Astrocyte of the hippocampus (primary cell): ENCODE measurements at regions not wholly inside any gene's neighbourhood (a gene's known extent, or its start where the extent isn't known, plus 50 kb on each side); places are given as distances from the start of the nearest gene placed in this dataset.
"Not testable (repeated sequence)": the region's sequence is repeated elsewhere in the genome, so short reads cannot be mapped to it uniquely, and the experiment has no call there.

ENCODE experiments used
- DNase-seq: peaks from one replicate; pipeline ENCODE4 v3.0.0; 2011; ENCODE audit warnings: low read depth, low spot score

DNA sequence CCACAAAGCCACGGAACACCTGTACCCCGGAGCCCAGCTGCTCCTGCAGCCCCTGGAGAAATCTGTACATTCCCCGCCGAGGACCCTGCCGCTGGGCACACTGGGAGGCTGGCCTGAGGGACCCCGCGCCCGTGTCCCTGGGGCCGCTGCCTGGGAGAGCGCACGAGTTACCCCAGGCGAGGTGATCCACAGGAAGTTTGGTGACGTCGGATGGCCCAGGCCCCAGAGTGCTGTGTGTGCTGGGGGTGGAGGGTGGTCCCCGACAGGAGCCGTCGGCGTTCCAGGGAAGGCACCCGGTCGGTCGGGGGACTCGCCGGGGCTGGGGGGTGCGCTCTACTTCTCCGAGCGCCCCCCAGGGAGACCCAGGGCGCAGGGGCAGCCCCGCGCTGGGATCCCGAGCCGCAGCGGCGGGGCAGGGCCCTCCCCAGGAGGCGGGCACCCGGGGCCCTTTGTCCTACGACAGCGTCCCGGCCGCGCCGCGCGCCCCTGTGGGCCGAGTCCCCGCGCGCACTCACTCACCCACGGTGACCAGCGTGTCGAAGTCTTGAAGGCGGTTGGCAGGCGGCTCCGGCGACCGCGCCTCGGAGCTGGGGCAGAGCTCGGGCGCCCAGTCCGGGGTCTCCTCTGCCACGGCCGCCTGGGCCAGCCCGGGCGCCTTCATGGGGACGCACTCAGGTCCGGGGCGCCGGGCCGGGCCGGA lies 129.5 kb upstream of the PRKX start:
- DNase-seq, result not testable (repeated sequence)

GRCh38 chrX:3838754-3839153 lies 125.3 kb upstream of the PRKX start:
- not testable (repeated sequence) for DNase-seq

GRCh38 chrX:3837958-3838643 lies 124.7 kb upstream of the PRKX start:
- DNase-seq, result not testable (repeated sequence)

- DNase-seq, result not testable (repeated sequence)
These were observed 123.8 kb upstream of the PRKX start for GRCh38 chrX:3837211-3837610.

GRCh38 chrX:3833761-3834542 lies 120.5 kb upstream of the PRKX start:
- not testable (repeated sequence) for DNase-seq

DNA sequence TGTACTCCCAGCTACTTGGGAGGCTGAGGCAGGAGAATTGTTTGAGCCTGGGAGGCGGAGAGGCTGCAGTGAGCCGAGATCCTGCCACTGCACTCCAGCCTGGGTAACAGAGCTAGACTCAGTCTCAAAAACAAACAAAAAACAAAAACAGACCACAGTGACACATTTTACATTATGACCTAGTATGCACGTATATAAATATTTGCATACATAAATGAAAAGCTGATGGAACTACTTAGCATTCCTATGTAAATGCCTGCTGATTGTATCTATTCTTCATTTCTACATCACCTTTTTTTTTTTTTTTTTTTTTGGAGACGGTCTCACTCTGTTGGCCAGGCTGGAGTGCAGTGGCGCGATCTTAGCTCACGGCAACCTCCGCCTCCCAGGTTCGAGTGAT lies 116.6 kb upstream of the PRKX start:
- DNase-seq, result not testable (repeated sequence)

- DNase-seq, result not testable (repeated sequence)
These were observed 115.6 kb upstream of the PRKX start for GRCh38 chrX:3829041-3829531.

DNA sequence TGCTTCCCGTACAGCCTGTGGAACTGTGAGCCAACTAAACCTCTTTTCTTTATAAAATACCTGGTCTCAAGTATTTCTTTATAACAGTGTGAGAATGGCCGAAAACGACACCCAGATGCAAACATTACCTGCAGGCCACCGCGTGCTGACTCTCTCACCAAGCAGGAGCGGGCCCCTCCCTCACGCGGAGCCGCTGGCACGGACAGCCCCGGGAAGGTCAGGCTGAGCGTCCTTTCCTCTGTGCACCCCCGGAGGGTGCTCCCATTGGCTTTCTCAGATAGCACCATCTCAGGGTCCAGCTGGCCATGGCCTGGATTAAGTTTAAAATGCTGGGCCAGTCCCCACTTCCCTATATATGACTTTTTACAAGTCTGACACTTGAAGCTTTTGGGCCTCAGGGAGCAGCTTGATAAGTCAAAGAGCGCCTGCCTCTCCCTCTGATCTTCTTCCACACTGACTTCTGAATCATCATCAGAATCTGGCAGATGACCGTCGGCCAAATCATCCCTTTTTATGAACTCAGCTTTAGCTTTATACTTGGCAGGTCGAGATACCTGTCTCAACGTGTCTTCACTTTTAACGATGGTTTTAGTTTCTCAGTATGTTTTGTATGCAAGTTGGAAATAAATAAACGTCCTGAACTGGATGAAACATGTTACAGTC lies 115.1 kb upstream of the PRKX start:
- DNase-seq, result not testable (repeated sequence)

DNA sequence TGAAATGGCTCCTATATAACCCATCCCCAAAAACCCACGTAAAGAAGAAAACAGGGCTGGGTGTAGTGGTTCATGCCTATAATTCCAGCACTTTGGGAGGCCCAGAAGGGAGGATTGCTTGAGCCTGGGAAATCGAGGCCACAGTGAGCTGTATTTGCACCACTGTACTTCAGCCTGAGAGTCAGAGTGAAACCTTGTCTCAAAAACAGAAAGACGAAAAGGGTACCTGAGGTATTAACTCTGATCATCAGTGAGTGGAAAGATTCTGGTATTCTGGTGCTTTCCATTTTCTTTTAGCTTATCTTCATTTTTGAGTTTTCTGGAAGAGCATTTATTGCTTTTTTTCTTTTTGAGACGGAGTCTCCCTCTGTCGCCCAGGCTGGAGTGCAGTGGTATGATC lies 110.6 kb upstream of the PRKX start:
- not testable (repeated sequence) for DNase-seq

- DNase-seq, result peak; percentile 80
These were observed 106.7 kb upstream of the PRKX start for GRCh38 chrX:3820167-3820566.

DNA sequence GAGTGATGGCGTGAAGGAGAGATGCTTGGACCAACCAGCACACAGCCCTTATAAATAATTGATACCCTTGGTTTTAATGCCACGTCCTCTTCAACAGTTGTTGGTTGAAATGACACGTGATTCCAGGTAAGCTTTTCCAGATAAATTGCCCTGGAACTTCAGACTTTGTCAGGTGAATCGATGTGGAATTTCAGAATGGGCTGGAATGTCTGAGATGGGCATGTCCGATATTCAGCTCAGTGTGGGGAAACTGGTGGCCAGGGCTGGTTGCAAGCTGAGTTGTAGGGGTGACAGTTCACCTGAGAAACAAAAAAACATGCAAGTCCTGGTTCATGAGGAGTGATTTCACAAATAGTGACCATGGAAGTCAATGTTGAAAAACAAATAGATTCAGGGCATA lies 104.0 kb upstream of the PRKX start:
- not testable (repeated sequence) for DNase-seq

DNA sequence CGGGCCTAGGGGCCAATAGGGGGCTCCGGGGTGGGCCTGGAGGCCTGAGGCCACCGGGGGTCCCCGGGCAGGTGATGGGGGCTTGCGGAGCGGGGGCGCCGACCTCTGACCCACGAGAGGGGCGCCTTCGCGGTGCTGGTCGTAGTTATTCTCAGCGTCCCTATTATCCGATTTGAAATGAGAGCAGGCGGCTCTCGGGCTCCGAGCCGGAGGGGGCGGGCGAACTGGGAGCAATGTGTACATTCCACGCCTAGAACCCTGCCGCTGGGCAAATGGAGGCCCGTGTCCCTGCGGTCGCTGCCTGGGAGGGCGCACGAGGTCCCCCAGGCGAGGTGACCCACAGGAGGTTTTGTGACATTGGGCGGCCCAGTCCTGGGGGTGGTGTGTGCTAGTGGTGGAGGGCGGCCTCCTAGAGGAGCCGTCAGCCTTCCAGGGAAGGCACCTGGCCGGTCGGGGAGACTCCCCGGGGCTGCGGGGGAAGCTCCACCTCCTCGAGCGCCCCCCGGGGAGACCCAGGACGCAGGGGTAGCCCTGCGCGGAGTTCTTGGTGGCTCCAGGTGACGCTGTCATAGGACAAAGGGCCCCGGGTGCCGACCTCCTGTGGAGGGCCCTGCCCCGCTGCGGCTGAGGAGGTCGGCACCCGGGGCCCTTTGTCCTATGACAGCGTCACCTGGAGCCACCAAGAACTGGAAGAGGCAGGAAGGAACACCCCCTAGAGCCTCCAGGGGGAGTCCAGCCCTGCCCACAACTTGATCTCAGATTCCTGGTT lies 102.6 kb upstream of the PRKX start:
- DNase-seq, result peak; percentile 67

DNA sequence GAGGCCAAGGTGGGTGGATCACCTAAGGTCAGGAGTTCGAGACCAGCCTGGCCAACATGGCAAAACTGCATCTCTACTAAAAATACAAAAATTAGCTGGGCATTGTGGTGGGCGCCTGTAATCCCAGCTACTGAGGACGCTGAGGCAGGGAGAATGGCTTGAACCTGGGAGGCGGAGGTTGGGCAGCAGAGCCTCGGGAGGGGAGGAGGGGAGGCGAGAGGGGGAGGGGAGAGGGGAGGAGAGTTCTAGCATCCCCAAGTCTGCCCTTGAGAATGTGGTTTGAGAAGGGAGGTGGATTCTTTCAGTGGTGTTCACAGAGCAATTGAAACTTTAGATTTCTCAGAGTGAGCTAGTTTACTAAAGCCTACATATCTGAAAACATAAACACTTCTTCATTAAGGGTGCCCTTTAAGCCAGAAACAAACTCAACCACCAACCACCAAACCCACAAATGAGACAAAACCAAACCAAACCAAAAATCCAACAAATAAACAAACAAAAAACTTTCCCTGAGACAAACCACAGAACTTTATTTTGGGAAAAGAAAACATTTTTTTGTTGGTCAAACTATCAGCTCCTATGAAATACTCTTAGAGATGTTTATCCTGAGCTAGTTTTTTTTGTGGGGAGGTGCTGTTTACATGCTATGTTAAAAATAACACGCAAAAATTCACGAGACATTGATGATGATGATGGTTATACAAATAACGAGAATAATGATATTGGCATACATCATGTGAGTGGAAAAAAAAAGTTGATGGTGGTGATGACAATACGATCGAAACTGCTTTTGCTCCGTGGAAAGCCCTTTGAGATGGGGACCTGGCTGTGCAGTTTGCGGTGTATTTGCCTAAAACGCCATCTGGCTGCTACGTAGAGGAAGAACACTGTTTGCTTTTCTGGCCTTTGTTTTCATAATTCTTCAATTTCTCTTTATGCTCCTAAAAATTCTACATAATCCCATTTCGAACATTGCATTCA lies 98.2 kb upstream of the PRKX start:
- peak; percentile 67 for DNase-seq

GRCh38 chrX:3807906-3808305 lies 94.5 kb upstream of the PRKX start:
- no peak for DNase-seq

GRCh38 chrX:3806630-3807029 lies 93.2 kb upstream of the PRKX start:
- no peak for DNase-seq

- DNase-seq, result no peak
These were observed 90.3 kb upstream of the PRKX start for GRCh38 chrX:3803713-3804112.

DNA sequence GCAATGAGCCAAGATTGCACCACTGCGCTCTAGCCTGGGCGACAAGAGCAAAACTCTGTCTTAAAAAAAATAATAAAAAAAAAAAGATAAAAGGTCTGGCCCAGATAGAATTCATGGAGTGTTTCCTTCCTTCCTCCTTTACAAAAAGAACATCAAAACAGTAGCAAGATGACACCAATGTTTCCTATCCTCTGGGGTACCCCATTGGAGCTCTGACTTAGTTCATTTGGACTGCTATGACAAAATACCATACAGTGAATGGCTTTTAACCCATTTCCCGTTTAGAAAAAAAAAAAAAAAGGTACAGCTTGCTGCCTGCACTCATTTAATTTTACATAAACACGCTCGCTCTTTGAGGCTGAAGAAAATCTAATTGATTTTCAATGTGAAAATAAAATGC lies 89.9 kb upstream of the PRKX start:
- no peak for DNase-seq

GRCh38 chrX:3795411-3795810 lies 82.0 kb upstream of the PRKX start:
- not testable (repeated sequence) for DNase-seq

DNA sequence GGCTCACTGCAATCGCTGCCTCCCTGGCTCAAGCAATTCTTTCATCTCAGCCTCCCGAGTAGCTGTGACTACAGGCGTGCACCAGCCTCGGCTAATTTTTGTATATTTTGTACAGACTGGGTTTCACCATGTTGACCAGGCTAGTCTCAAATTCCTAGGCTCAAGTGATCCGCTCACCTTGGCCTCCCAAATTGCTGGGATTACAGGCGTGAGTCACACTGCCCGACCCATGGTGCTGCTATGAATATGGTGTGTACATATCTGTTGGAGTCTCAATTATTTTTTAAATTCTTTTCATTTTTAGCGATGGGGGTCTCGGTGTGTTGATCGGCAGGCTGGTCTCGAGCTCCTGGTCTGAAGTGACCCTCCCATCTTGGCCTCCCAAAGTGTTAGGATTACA lies 78.0 kb upstream of the PRKX start:
- DNase-seq, result no peak
